ENCODE measurements at regions not wholly inside any gene's neighbourhood (a gene's known extent, or its start where the extent isn't known, plus 50 kb on each side); places are given as distances from the start of the nearest gene placed in this dataset.

GRCh38 chr1:163897412-163898155 lies 575.8 kb downstream of the NUF2 start:
- DNase-seq = no peak
- in situ Hi-C loops (cut with HindIII; ENCODE audit: low pct_ligation_motif_present, low sequenced_read_pairs) = no loop called here
- no peak for TF ChIP-seq CTCF (IDR thresholded peaks at IDR 0.05; ENCODE audit: low read depth, low read length, missing control alignments)

GRCh38 chr1:163906283-163906682 lies 584.5 kb downstream of the NUF2 start:
- Histone ChIP-seq H3K36me3 (replicated peaks) (no peaks in the 10 kb centered on the region), H3K27ac (no peak overlapping the region), H3K27me3 (replicated peaks) (no peaks in the 10 kb centered on the region), H3K4me3 (ENCODE audit: low read depth, low read length) (no peak overlapping the region)
- no peak for DNase-seq
- in situ Hi-C loops (cut with HindIII; ENCODE audit: low pct_ligation_motif_present, low sequenced_read_pairs) = no loop called here
- no peak for TF ChIP-seq CTCF (IDR thresholded peaks at IDR 0.05; ENCODE audit: low read depth, low read length, missing control alignments)

More at GRCh38 chr1:163897412-163898155, 575.8 kb downstream of the NUF2 start:
- Histone ChIP-seq H3K27me3 (replicated peaks) (no peaks in the 10 kb centered on the region), H3K27ac (no peak overlapping the region), H3K4me3 (ENCODE audit: low read depth, low read length) (no peak overlapping the region), H3K36me3 (replicated peaks) (no peaks in the 10 kb centered on the region)

- TF ChIP-seq CTCF (IDR thresholded peaks at IDR 0.05; ENCODE audit: low read depth, low read length, missing control alignments) = no peak
- Histone ChIP-seq H3K4me3 (ENCODE audit: low read depth, low read length) (no peak overlapping the region), H3K27me3 (replicated peaks) (no peaks in the 10 kb centered on the region), H3K27ac (no peak overlapping the region), H3K36me3 (replicated peaks) (no peaks in the 10 kb centered on the region)
- in situ Hi-C loops (cut with HindIII; ENCODE audit: low pct_ligation_motif_present, low sequenced_read_pairs) = no loop called here
- DNase-seq = no peak
Measured at GRCh38 chr1:163912170-163912884, 590.6 kb downstream of the NUF2 start.

- no peaks in the 10 kb centered on the region for H3K27me3 ChIP-seq (replicated peaks)
- no peaks in the 10 kb centered on the region for H3K36me3 ChIP-seq (replicated peaks)
- no peak overlapping the region for H3K4me3 ChIP-seq (ENCODE audit: low read depth, low read length)
- in situ Hi-C loops (cut with HindIII; ENCODE audit: low pct_ligation_motif_present, low sequenced_read_pairs) = no loop called here
- no peak for DNase-seq
- H3K27ac ChIP-seq = no peak overlapping the region
- TF ChIP-seq CTCF (IDR thresholded peaks at IDR 0.05; ENCODE audit: low read depth, low read length, missing control alignments) = no peak
Measured at GRCh38 chr1:163914785-163915413, 593.1 kb downstream of the NUF2 start.

GRCh38 chr1:163922743-163923201 lies 601.0 kb downstream of the NUF2 start:
- no peak for TF ChIP-seq CTCF (IDR thresholded peaks at IDR 0.05; ENCODE audit: low read depth, low read length, missing control alignments)
- Histone ChIP-seq H3K27me3 (replicated peaks) (no peaks in the 10 kb centered on the region), H3K36me3 (replicated peaks) (no peaks in the 10 kb centered on the region), H3K27ac (no peak overlapping the region), H3K4me3 (ENCODE audit: low read depth, low read length) (no peak overlapping the region)
- DNase-seq = no peak
- in situ Hi-C loops (cut with HindIII; ENCODE audit: low pct_ligation_motif_present, low sequenced_read_pairs) = no loop called here
